ENCODE measurements at regions not wholly inside any gene's neighbourhood (a gene's known extent, or its start where the extent isn't known, plus 50 kb on each side); places are given as distances from the start of the nearest gene placed in this dataset.
A peak's percentile ranks its signal among the peaks of the same experiment; 100 is the strongest.

- Mint-ChIP-seq H3K4me1 (ENCODE audit: low read depth, unreplicated experiment) (peaks cover 20% of the 10 kb centered on the region), H3K27me3 (ENCODE audit: unreplicated experiment) (peaks cover 13% of the 10 kb centered on the region), H3K4me3 (ENCODE audit: low read depth, unreplicated experiment) (no peak overlapping the region), H3K9me3 (ENCODE audit: low read depth, unreplicated experiment) (no peaks in the 10 kb centered on the region), H3K27ac (ENCODE audit: unreplicated experiment) (no peak overlapping the region), H3K36me3 (ENCODE audit: insufficient read depth, unreplicated experiment) (no peaks in the 10 kb centered on the region)
- CTCF ChIA-PET, result interaction anchor here (1.5 kb wide), 1 partner anchor 11 kb away, joined by 6 read pairs; no protein-coding TSS in a partner anchor
- no peak for TF ChIP-seq CTCF (IDR thresholded peaks at IDR 0.05; ENCODE audit: unreplicated experiment)
- intact Hi-C loops (cut with micrococcal nuclease; ENCODE audit: unreplicated experiment), result no loop called here
- no peak for DNase-seq
- BruUV-seq (replicated peaks), result no TSS peak
These were observed 208.8 kb upstream of the IGF1R start for GRCh38 chr15:98439523-98439942.

DNA sequence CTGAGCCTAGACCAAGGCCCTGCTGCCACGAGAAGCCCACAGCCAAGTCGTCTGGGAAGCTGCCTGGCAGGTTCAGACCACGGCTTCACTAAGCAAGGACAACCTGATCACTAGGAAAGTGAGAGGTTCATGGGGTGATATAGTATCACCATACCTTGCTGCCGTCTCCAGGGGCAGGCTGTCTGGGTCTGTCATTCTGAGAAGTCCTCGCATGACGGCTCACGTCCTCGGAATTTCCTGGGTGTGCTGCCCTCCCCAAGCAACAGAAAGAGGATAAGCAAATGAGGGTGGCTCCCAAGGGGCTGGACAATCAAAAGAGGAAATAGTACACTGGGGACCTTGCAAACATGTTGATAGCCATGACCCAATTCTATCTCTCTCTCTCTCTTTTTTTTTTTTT is 207.4 kb upstream of the IGF1R start:
- H3K9me3 Mint-ChIP-seq (ENCODE audit: low read depth, unreplicated experiment), result no peaks in the 10 kb centered on the region
- H3K4me1 Mint-ChIP-seq (ENCODE audit: low read depth, unreplicated experiment), result peaks cover 20% of the 10 kb centered on the region
- CTCF ChIA-PET, result no interaction called here
- intact Hi-C loops (cut with micrococcal nuclease; ENCODE audit: unreplicated experiment), result loop anchor here (5.0 to 10.0 kb wide), 3 partner anchors 364 to 616 kb away; no protein-coding TSS in a partner anchor
- no peak for DNase-seq
- no peak overlapping the region for H3K27ac Mint-ChIP-seq (ENCODE audit: unreplicated experiment)
- no peak overlapping the region for H3K4me3 Mint-ChIP-seq (ENCODE audit: low read depth, unreplicated experiment)
- peaks cover 20% of the 10 kb centered on the region for H3K27me3 Mint-ChIP-seq (ENCODE audit: unreplicated experiment)
- no peak for TF ChIP-seq CTCF (IDR thresholded peaks at IDR 0.05; ENCODE audit: unreplicated experiment)
- no TSS peak for BruUV-seq (replicated peaks)
- H3K36me3 Mint-ChIP-seq (ENCODE audit: insufficient read depth, unreplicated experiment), result no peaks in the 10 kb centered on the region

- H3K27ac Mint-ChIP-seq (ENCODE audit: unreplicated experiment), result no peak overlapping the region
- peaks cover 20% of the 10 kb centered on the region for H3K4me1 Mint-ChIP-seq (ENCODE audit: low read depth, unreplicated experiment)
- intact Hi-C loops (cut with micrococcal nuclease; ENCODE audit: unreplicated experiment), result loop anchor here (5.0 to 10.0 kb wide), 3 partner anchors 363 to 616 kb away; no protein-coding TSS in a partner anchor
- H3K36me3 Mint-ChIP-seq (ENCODE audit: insufficient read depth, unreplicated experiment), result no peaks in the 10 kb centered on the region
- H3K27me3 Mint-ChIP-seq (ENCODE audit: unreplicated experiment), result peaks cover 27% of the 10 kb centered on the region
- CTCF ChIA-PET, result no interaction called here
- no TSS peak for BruUV-seq (replicated peaks)
- no peaks in the 10 kb centered on the region for H3K9me3 Mint-ChIP-seq (ENCODE audit: low read depth, unreplicated experiment)
- no peak for DNase-seq
- no peak for TF ChIP-seq CTCF (IDR thresholded peaks at IDR 0.05; ENCODE audit: unreplicated experiment)
- H3K4me3 Mint-ChIP-seq (ENCODE audit: low read depth, unreplicated experiment), result no peak overlapping the region
These were observed 206.7 kb upstream of the IGF1R start for GRCh38 chr15:98441599-98441998.

GRCh38 chr15:98442379-98442833 is 205.9 kb upstream of the IGF1R start:
- Mint-ChIP-seq H3K27ac (ENCODE audit: unreplicated experiment) (no peak overlapping the region), H3K4me3 (ENCODE audit: low read depth, unreplicated experiment) (no peak overlapping the region), H3K4me1 (ENCODE audit: low read depth, unreplicated experiment) (peaks cover 20% of the 10 kb centered on the region), H3K9me3 (ENCODE audit: low read depth, unreplicated experiment) (no peaks in the 10 kb centered on the region), H3K27me3 (ENCODE audit: unreplicated experiment) (peaks cover 35% of the 10 kb centered on the region), H3K36me3 (ENCODE audit: insufficient read depth, unreplicated experiment) (no peaks in the 10 kb centered on the region)
- CTCF ChIA-PET, result interaction anchor here (1.0 kb wide), 1 partner anchor 14 kb away, joined by 3 read pairs; no protein-coding TSS in a partner anchor
- peak; percentile 79 for DNase-seq
- no TSS peak for BruUV-seq (replicated peaks)
- intact Hi-C loops (cut with micrococcal nuclease; ENCODE audit: unreplicated experiment), result loop anchor here (1.0 to 10.0 kb wide), 8 partner anchors 77 to 771 kb away; no protein-coding TSS in a partner anchor
- TF ChIP-seq CTCF (IDR thresholded peaks at IDR 0.05; ENCODE audit: unreplicated experiment), result peak; percentile 76
